H9 (cell line): ENCODE measurements at regions not wholly inside any gene's neighbourhood (a gene's known extent, or its start where the extent isn't known, plus 50 kb on each side); places are given as distances from the start of the nearest gene placed in this dataset.

ENCODE experiments used
- DNase-seq: peaks from one replicate; pipeline ENCODE4 v3.0.0-alpha.2; 2017
- H2AFZ ChIP-seq: one replicate; pipeline ENCODE4 v1.6.1; 2013; ENCODE audit warnings: mild to moderate bottlenecking, low read length, control low read depth, moderate library complexity
- H2AK5ac ChIP-seq: 2 replicates; pipeline ENCODE4 v1.6.1; 2013; ENCODE audit warnings: low read length, control low read depth, mixed read lengths; ENCODE audit not compliant: insufficient read length
- H2BK120ac ChIP-seq: one replicate; pipeline ENCODE4 v1.6.1; 2013; ENCODE audit warnings: low read depth, mild to moderate bottlenecking, low read length, control low read depth, inconsistent platforms; ENCODE audit not compliant: poor library complexity, severe bottlenecking
- H2BK12ac ChIP-seq: 2 replicates; pipeline ENCODE4 v1.6.1; 2013; ENCODE audit warnings: low read length, control low read depth, mixed read lengths, low read depth; ENCODE audit not compliant: insufficient read length
- H2BK15ac ChIP-seq: 2 replicates; pipeline ENCODE4 v1.6.1; 2013; ENCODE audit warnings: low read depth, low read length, control low read depth
- H2BK20ac ChIP-seq: one replicate; pipeline ENCODE4 v1.6.1; 2013; ENCODE audit warnings: low read depth, mild to moderate bottlenecking, low read length, control low read depth, inconsistent platforms; ENCODE audit not compliant: poor library complexity, severe bottlenecking
- H2BK5ac ChIP-seq: 2 replicates; pipeline ENCODE4 v1.6.1; 2013; ENCODE audit warnings: low read length, control low read depth, mixed read lengths; ENCODE audit not compliant: insufficient read length
- H3K14ac ChIP-seq: 2 replicates; pipeline ENCODE4 v1.6.1; 2013; ENCODE audit warnings: low read length, control low read depth; ENCODE audit not compliant: insufficient read depth
- H3K18ac ChIP-seq: 2 replicates; pipeline ENCODE4 v1.6.1; 2013; ENCODE audit warnings: low read depth, mild to moderate bottlenecking, mixed read lengths, low read length, control low read depth; ENCODE audit not compliant: insufficient read length
- H3K23ac ChIP-seq: 2 replicates; pipeline ENCODE4 v1.6.1; 2013; ENCODE audit warnings: low read length, control low read depth, mixed read lengths, low read depth; ENCODE audit not compliant: insufficient read length
- H3K23me2 ChIP-seq: 2 replicates; pipeline ENCODE4 v1.6.1; 2013; ENCODE audit warnings: low read depth, mild to moderate bottlenecking, mixed read lengths, low read length, control low read depth; ENCODE audit not compliant: insufficient read length, poor library complexity, severe bottlenecking
- H3K27ac ChIP-seq: 2 replicates; pipeline ENCODE4 v1.5.1; 2013; ENCODE audit warnings: low read length, control low read depth, mixed read lengths, low read depth; ENCODE audit not compliant: insufficient read length
- H3K27me3 ChIP-seq: 2 replicates; pipeline ENCODE4 v1.6.1; 2013; ENCODE audit warnings: low read length, control low read depth, inconsistent platforms; ENCODE audit not compliant: insufficient read depth
- H3K4ac ChIP-seq: 2 replicates; pipeline ENCODE4 v1.6.1; 2013; ENCODE audit warnings: low read depth, mild to moderate bottlenecking, control low read depth, inconsistent platforms, low read length, moderate library complexity
- H3K4me1 ChIP-seq: 2 replicates; pipeline ENCODE4 v1.6.1; 2013; ENCODE audit warnings: low read length, control low read depth, inconsistent platforms; ENCODE audit not compliant: insufficient read depth
- H3K4me2 ChIP-seq: 2 replicates; pipeline ENCODE4 v1.6.1; 2013; ENCODE audit warnings: low read length, control low read depth, mixed read lengths; ENCODE audit not compliant: insufficient read length, insufficient read depth
- H3K56ac ChIP-seq: 2 replicates; pipeline ENCODE4 v1.6.1; 2013; ENCODE audit warnings: low read depth, mild to moderate bottlenecking, mixed read lengths, low read length, control low read depth; ENCODE audit not compliant: insufficient read length
- H3K79me1 ChIP-seq: 2 replicates; pipeline ENCODE4 v1.6.1; 2013; ENCODE audit warnings: low read depth, mild to moderate bottlenecking, moderate library complexity, low read length, control low read depth, inconsistent platforms; ENCODE audit not compliant: insufficient read depth, poor library complexity, severe bottlenecking
- H3K79me2 ChIP-seq: 2 replicates; pipeline ENCODE4 v1.6.1; 2013; ENCODE audit warnings: low read length, control low read depth, inconsistent platforms; ENCODE audit not compliant: insufficient read depth
- H3K9ac ChIP-seq: 2 replicates; pipeline ENCODE4 v1.6.1; 2013; ENCODE audit warnings: low read length, control low read depth, mixed read lengths; ENCODE audit not compliant: insufficient read length; ENCODE audit errors: extremely low read depth
- H3K9me3 ChIP-seq: one replicate; pipeline ENCODE4 v1.6.1; 2013; ENCODE audit warnings: low read depth, low read length, inconsistent platforms; ENCODE audit not compliant: control insufficient read depth
- H3T11ph ChIP-seq: one replicate; pipeline ENCODE4 v1.6.1; 2013; ENCODE audit warnings: mild to moderate bottlenecking, low read length, control low read depth, inconsistent platforms
- H4K20me1 ChIP-seq: one replicate; pipeline ENCODE4 v1.6.1; 2013; ENCODE audit not compliant: control insufficient read depth, insufficient read length, insufficient read depth
- H4K5ac ChIP-seq: 2 replicates; pipeline ENCODE4 v1.6.1; 2013; ENCODE audit warnings: low read depth, mild to moderate bottlenecking, mixed read lengths, low read length, control low read depth; ENCODE audit not compliant: insufficient read length
- H4K8ac ChIP-seq: replicated peaks from 2 replicates; pipeline ENCODE4 v1.6.1; 2013; ENCODE audit warnings: low read length, control low read depth, mixed read lengths, low read depth; ENCODE audit not compliant: insufficient read length
- H4K91ac ChIP-seq: 2 replicates; pipeline ENCODE4 v1.6.1; 2013; ENCODE audit warnings: low read depth, mild to moderate bottlenecking, moderate library complexity, mixed read lengths, low read length, control low read depth; ENCODE audit not compliant: insufficient read length
- H3K27ac Mint-ChIP-seq, 3 experiments: 2 replicates in 2 of 3; 3 replicates in 1 of 3; pipeline ENCODE4 v1.8.0; 2020 to 2021; ENCODE audit warnings: mixed read lengths in 3 of 3, mild to moderate bottlenecking in 1 of 3, moderate library complexity in 1 of 3
- H3K27me3 Mint-ChIP-seq: 2 replicates; pipeline ENCODE4 v1.8.0; 2021; ENCODE audit warnings: low read depth, mild to moderate bottlenecking, moderate library complexity, mixed read lengths
- H3K36me3 Mint-ChIP-seq, 3 experiments: 2 replicates in 2 of 3; 3 replicates in 1 of 3; pipeline ENCODE4 v1.8.0; 2020 to 2021; ENCODE audit warnings: low read depth in 3 of 3, mixed read lengths in 3 of 3; ENCODE audit not compliant: insufficient read depth in 1 of 3
- H3K4me1 Mint-ChIP-seq, 2 experiments: 2 replicates each; pipeline ENCODE4 v1.8.0; 2020; ENCODE audit warnings: mixed read lengths in 2 of 2
- H3K4me3 Mint-ChIP-seq, 2 experiments: 2 replicates in 1 of 2; 3 replicates in 1 of 2; pipeline ENCODE4 v1.8.0; 2020 to 2021; ENCODE audit warnings: mild to moderate bottlenecking in 2 of 2, mixed read lengths in 2 of 2, moderate library complexity in 1 of 2
- H3K9me3 Mint-ChIP-seq, 2 experiments: 2 replicates in 1 of 2; 3 replicates in 1 of 2; pipeline ENCODE4 v1.8.0; 2020; ENCODE audit warnings: mild to moderate bottlenecking in 2 of 2, mixed read lengths in 2 of 2, moderate library complexity in 1 of 2
- WGBS: extraction: QIAGEN DNeasy Blood & Tissue Kit; methylation state at CpG from one replicate; pipeline ENCODE4 v1.1.7; 2013; ENCODE audit warnings: missing lambda C conversion rate, low lambda C conversion rate, mixed read lengths; ENCODE audit not compliant: insufficient read length; ENCODE audit errors: extremely low coverage; 5-methylcytosine and 5-hydroxymethylcytosine counted together
- TF ChIP-seq, protein P1 (sequence below): fragments of 200-600 bp; sonication (generic); conservative IDR thresholded peaks from 3 replicates; pipeline ENCODE4 v1.8.0; 2021; ENCODE audit warnings: antibody characterized with exemption, mild to moderate bottlenecking

DNA sequence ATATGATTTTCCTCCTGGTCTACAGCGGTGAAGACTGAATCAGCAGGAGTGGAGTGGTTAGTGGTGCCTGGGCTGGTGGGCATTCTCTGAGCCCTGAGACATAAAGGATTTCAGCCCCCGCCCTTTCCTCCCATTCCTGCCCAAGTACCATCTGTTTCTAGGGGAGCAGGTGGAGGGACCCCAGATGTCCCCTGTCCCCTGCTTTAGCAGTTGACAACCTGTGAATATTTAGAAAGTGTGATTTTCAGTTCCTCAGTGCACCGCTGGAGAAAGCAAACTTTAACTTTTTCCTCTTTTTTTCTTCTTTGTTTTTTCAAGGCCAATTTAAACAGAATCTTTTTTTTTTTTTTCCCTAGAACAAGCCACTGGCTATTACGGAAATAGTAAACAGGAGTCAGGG lies 163.8 kb upstream of the MYL2 start:
- H3K79me2 ChIP-seq, result no peaks in the 10 kb centered on the region
- DNase-seq, result no peak
- Mint-ChIP-seq H3K9me3 (no peaks in the 10 kb centered on the region), H3K4me1 (peaks cover 28 to 42% of the 10 kb centered on the region in 2 experiments), H3K27me3 (peaks cover 5% of the 10 kb centered on the region; the same call in 1 of the 2 replicates), H3K4me3 (no peak overlapping the region), H3K36me3 (peaks cover 0 to 6% (median 5%) of the 10 kb centered on the region in 3 experiments; a peak in 1 of 7 replicates), H3K27ac (peak overlapping the region in 2 of 3 experiments; percentile 8 to 27; a peak in 2 of 7 replicates)
- no peak overlapping the region for H3T11ph ChIP-seq
- H3K27me3 ChIP-seq, result no peaks in the 10 kb centered on the region
- H3K4me1 ChIP-seq, result no peaks in the 10 kb centered on the region
- no peak overlapping the region for H2BK5ac ChIP-seq
- no peaks in the 10 kb centered on the region for H4K20me1 ChIP-seq
- H2AK5ac ChIP-seq, result no peak overlapping the region
- no peak overlapping the region for H3K14ac ChIP-seq
- no peak overlapping the region for H2BK20ac ChIP-seq
- no peaks in the 10 kb centered on the region for H3K9me3 ChIP-seq
- H3K4ac ChIP-seq, result no peak overlapping the region
- no peaks in the 10 kb centered on the region for H3K79me1 ChIP-seq
- H2BK12ac ChIP-seq, result no peak overlapping the region
- no peak overlapping the region for H3K56ac ChIP-seq
- no CpG with 5 or more reads among the region's 4 CpGs for WGBS
- H3K9ac ChIP-seq, result no peak overlapping the region
- H4K5ac ChIP-seq, result no peak overlapping the region
- no peak overlapping the region for H4K8ac ChIP-seq
- no peak overlapping the region for H3K23ac ChIP-seq
- no peak overlapping the region for H2BK120ac ChIP-seq
- H3K27ac ChIP-seq, result no peak overlapping the region
- TF ChIP-seq, protein P1, sequence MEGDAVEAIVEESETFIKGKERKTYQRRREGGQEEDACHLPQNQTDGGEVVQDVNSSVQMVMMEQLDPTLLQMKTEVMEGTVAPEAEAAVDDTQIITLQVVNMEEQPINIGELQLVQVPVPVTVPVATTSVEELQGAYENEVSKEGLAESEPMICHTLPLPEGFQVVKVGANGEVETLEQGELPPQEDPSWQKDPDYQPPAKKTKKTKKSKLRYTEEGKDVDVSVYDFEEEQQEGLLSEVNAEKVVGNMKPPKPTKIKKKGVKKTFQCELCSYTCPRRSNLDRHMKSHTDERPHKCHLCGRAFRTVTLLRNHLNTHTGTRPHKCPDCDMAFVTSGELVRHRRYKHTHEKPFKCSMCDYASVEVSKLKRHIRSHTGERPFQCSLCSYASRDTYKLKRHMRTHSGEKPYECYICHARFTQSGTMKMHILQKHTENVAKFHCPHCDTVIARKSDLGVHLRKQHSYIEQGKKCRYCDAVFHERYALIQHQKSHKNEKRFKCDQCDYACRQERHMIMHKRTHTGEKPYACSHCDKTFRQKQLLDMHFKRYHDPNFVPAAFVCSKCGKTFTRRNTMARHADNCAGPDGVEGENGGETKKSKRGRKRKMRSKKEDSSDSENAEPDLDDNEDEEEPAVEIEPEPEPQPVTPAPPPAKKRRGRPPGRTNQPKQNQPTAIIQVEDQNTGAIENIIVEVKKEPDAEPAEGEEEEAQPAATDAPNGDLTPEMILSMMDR, result no peak
- H2AFZ ChIP-seq, result no peak overlapping the region
- no peak overlapping the region for H2BK15ac ChIP-seq
- H3K23me2 ChIP-seq, result no peaks in the 10 kb centered on the region
- no peak overlapping the region for H3K18ac ChIP-seq
- H3K4me2 ChIP-seq, result no peak overlapping the region
- no peak overlapping the region for H4K91ac ChIP-seq
